IPS-20b (cell line): ENCODE measurements at regions not wholly inside any gene's neighbourhood (a gene's known extent, or its start where the extent isn't known, plus 50 kb on each side); places are given as distances from the start of the nearest gene placed in this dataset.

Experiments
- H3K27ac ChIP-seq: one replicate; pipeline ENCODE4 v1.5.1; 2013; ENCODE audit warnings: low read length
- H3K27me3 ChIP-seq: 2 replicates; pipeline ENCODE4 v1.6.1; 2013; ENCODE audit warnings: mild to moderate bottlenecking, low read length, inconsistent platforms; ENCODE audit not compliant: insufficient read depth
- H3K36me3 ChIP-seq: 2 replicates; pipeline ENCODE4 v1.6.1; 2013; ENCODE audit warnings: low read depth, mild to moderate bottlenecking, inconsistent platforms, low read length, moderate library complexity; ENCODE audit not compliant: insufficient read depth
- H3K4me1 ChIP-seq: 2 replicates; pipeline ENCODE4 v1.6.1; 2013; ENCODE audit warnings: mild to moderate bottlenecking, control low read depth, inconsistent platforms, low read length, moderate library complexity; ENCODE audit not compliant: insufficient read depth
- H3K4me3 ChIP-seq: 2 replicates; pipeline ENCODE4 v1.5.1; 2013; ENCODE audit warnings: mild to moderate bottlenecking, low read length, inconsistent platforms
- H3K9ac ChIP-seq: 2 replicates; pipeline ENCODE4 v1.6.1; 2013; ENCODE audit warnings: low read depth, mild to moderate bottlenecking, inconsistent platforms, low read length, moderate library complexity
- H3K9me3 ChIP-seq: 2 replicates; pipeline ENCODE4 v1.6.1; 2013; ENCODE audit warnings: mild to moderate bottlenecking, low read depth, low read length, inconsistent platforms; ENCODE audit not compliant: insufficient read depth

- no peaks in the 10 kb centered on the region for H3K27me3 ChIP-seq
- H3K9me3 ChIP-seq, result peaks cover 18% of the 10 kb centered on the region
- no peak overlapping the region for H3K4me3 ChIP-seq
- H3K9ac ChIP-seq, result no peak overlapping the region
- no peaks in the 10 kb centered on the region for H3K36me3 ChIP-seq
- no peak overlapping the region for H3K27ac ChIP-seq
- H3K4me1 ChIP-seq, result no peaks in the 10 kb centered on the region
These were observed 68.9 kb upstream of the RNU6-1 start for GRCh38 chr15:67908756-67909155.

GRCh38 chr15:67911727-67912126 lies 71.9 kb upstream of the RNU6-1 start:
- peaks cover 18% of the 10 kb centered on the region for H3K9me3 ChIP-seq
- no peak overlapping the region for H3K27ac ChIP-seq
- H3K36me3 ChIP-seq, result no peaks in the 10 kb centered on the region
- no peak overlapping the region for H3K4me3 ChIP-seq
- no peak overlapping the region for H3K9ac ChIP-seq
- no peaks in the 10 kb centered on the region for H3K27me3 ChIP-seq
- H3K4me1 ChIP-seq, result peaks cover 15% of the 10 kb centered on the region

- no peak overlapping the region for H3K9ac ChIP-seq
- peaks cover 15% of the 10 kb centered on the region for H3K4me1 ChIP-seq
- no peak overlapping the region for H3K4me3 ChIP-seq
- H3K27ac ChIP-seq, result no peak overlapping the region
- no peaks in the 10 kb centered on the region for H3K27me3 ChIP-seq
- H3K36me3 ChIP-seq, result no peaks in the 10 kb centered on the region
- H3K9me3 ChIP-seq, result peaks cover 13% of the 10 kb centered on the region
These were observed 74.2 kb upstream of the RNU6-1 start for GRCh38 chr15:67914028-67914427.

GRCh38 chr15:67914537-67915460 lies 75.0 kb upstream of the RNU6-1 start:
- peak overlapping the region; percentile 15 for H3K27ac ChIP-seq
- peak overlapping the region; percentile 28 for H3K4me3 ChIP-seq
- peaks cover 5% of the 10 kb centered on the region for H3K9me3 ChIP-seq
- H3K4me1 ChIP-seq, result peaks cover 15% of the 10 kb centered on the region
- no peaks in the 10 kb centered on the region for H3K36me3 ChIP-seq
- no peaks in the 10 kb centered on the region for H3K27me3 ChIP-seq
- H3K9ac ChIP-seq, result peak overlapping the region; percentile 46; the same call in 1 of the 2 replicates

- H3K4me1 ChIP-seq, result peaks cover 15% of the 10 kb centered on the region
- H3K36me3 ChIP-seq, result no peaks in the 10 kb centered on the region
- peak overlapping the region; percentile 46; the same call in 1 of the 2 replicates for H3K9ac ChIP-seq
- no peaks in the 10 kb centered on the region for H3K9me3 ChIP-seq
- no peaks in the 10 kb centered on the region for H3K27me3 ChIP-seq
- H3K27ac ChIP-seq, result peak overlapping the region; percentile 15
- H3K4me3 ChIP-seq, result peak overlapping the region; percentile 28; the same call in 1 of the 2 replicates
These were observed 75.9 kb upstream of the RNU6-1 start for GRCh38 chr15:67915461-67916374.

- no peaks in the 10 kb centered on the region for H3K9me3 ChIP-seq
- H3K9ac ChIP-seq, result no peak overlapping the region
- H3K27ac ChIP-seq, result no peak overlapping the region
- no peaks in the 10 kb centered on the region for H3K36me3 ChIP-seq
- H3K4me1 ChIP-seq, result peaks cover 15% of the 10 kb centered on the region
- H3K27me3 ChIP-seq, result no peaks in the 10 kb centered on the region
- H3K4me3 ChIP-seq, result no peak overlapping the region
These were observed 76.7 kb upstream of the RNU6-1 start for GRCh38 chr15:67916565-67916964.

GRCh38 chr15:67917037-67917436 lies 77.2 kb upstream of the RNU6-1 start:
- no peak overlapping the region for H3K9ac ChIP-seq
- no peak overlapping the region for H3K27ac ChIP-seq
- no peaks in the 10 kb centered on the region for H3K36me3 ChIP-seq
- H3K27me3 ChIP-seq, result no peaks in the 10 kb centered on the region
- no peaks in the 10 kb centered on the region for H3K9me3 ChIP-seq
- H3K4me3 ChIP-seq, result no peak overlapping the region
- H3K4me1 ChIP-seq, result peaks cover 15% of the 10 kb centered on the region

- Histone ChIP-seq H3K27ac (no peak overlapping the region), H3K9ac (no peak overlapping the region), H3K4me1 (peaks cover 15% of the 10 kb centered on the region), H3K36me3 (no peaks in the 10 kb centered on the region), H3K9me3 (no peaks in the 10 kb centered on the region), H3K4me3 (no peak overlapping the region), H3K27me3 (no peaks in the 10 kb centered on the region)
These were observed 77.8 kb upstream of the RNU6-1 start for GRCh38 chr15:67917636-67918035.

- H3K9ac ChIP-seq, result no peak overlapping the region
- no peaks in the 10 kb centered on the region for H3K36me3 ChIP-seq
- H3K4me3 ChIP-seq, result no peak overlapping the region
- no peaks in the 10 kb centered on the region for H3K27me3 ChIP-seq
- H3K4me1 ChIP-seq, result peaks cover 15% of the 10 kb centered on the region
- H3K9me3 ChIP-seq, result no peaks in the 10 kb centered on the region
- H3K27ac ChIP-seq, result no peak overlapping the region
These were observed 78.5 kb upstream of the RNU6-1 start for GRCh38 chr15:67918205-67918861.

GRCh38 chr15:67920524-67921240 lies 80.8 kb upstream of the RNU6-1 start:
- H3K9me3 ChIP-seq, result no peaks in the 10 kb centered on the region
- H3K27me3 ChIP-seq, result no peaks in the 10 kb centered on the region
- no peaks in the 10 kb centered on the region for H3K36me3 ChIP-seq
- peaks cover 3% of the 10 kb centered on the region for H3K4me1 ChIP-seq
- H3K4me3 ChIP-seq, result no peak overlapping the region
- H3K9ac ChIP-seq, result no peak overlapping the region
- H3K27ac ChIP-seq, result no peak overlapping the region
